PC-3 (cell line): ENCODE measurements at regions not wholly inside any gene's neighbourhood (a gene's known extent, or its start where the extent isn't known, plus 50 kb on each side); places are given as distances from the start of the nearest gene placed in this dataset.

Experiments used
- CTCF ChIP-seq: fragments of 300-600 bp; sonication (generic); conservative IDR thresholded peaks from 2 replicates; pipeline ENCODE4 v1.5.1; 2017; ENCODE audit warnings: antibody characterized with exemption, low read depth, mild to moderate bottlenecking, low read length
- EZH2 ChIP-seq: fragments of 300-600 bp; sonication (generic); IDR thresholded peaks from one replicate; pipeline ENCODE4 v1.6.1; 2017; ENCODE audit warnings: antibody characterized with exemption, mild to moderate bottlenecking, low read length; ENCODE audit not compliant: unreplicated experiment

- TF ChIP-seq CTCF (no peak), EZH2 (no peak)
These were observed 82.0 kb downstream of the RRM2 start for GRCh38 chr2:10204326-10205161.
